GM13977 (cell line): ENCODE measurements at regions not wholly inside any gene's neighbourhood (a gene's known extent, or its start where the extent isn't known, plus 50 kb on each side); places are given as distances from the start of the nearest gene placed in this dataset.

Source experiments
- DNase-seq: peaks from one replicate; pipeline ENCODE4 v3.0.0; 2012; ENCODE audit warnings: low spot score
- CTCF ChIP-seq: IDR thresholded peaks from 2 replicates; pipeline ENCODE4 v1.5.1; 2012; ENCODE audit warnings: mild to moderate bottlenecking, control low read depth; ENCODE audit not compliant: insufficient read depth; ENCODE audit errors: extremely low read depth, missing control alignments
- in situ Hi-C: fragments of 300-500 bp; cut with MboI; formaldehyde crosslinking; loops from one replicate; pipeline ENCODE4 v1.12.0; 2022; ENCODE audit warnings: low sequenced_read_pairs, low pct_unique_long_range_greater_than_20kb, mixed read lengths, inconsistent platforms; ENCODE audit not compliant: unreplicated experiment

- TF ChIP-seq CTCF = peak; percentile 18
- in situ Hi-C loops = no loop called here
- DNase-seq = no peak
These were observed 568.5 kb upstream of the B3GALT2 start for GRCh38 chr1:193754732-193755427.

- no peak for TF ChIP-seq CTCF
- in situ Hi-C loops = no loop called here
These were observed 567.7 kb upstream of the B3GALT2 start for GRCh38 chr1:193754151-193754550.

GRCh38 chr1:193753038-193753756 lies 566.8 kb upstream of the B3GALT2 start:
- in situ Hi-C loops = no loop called here
- DNase-seq = no peak
- no peak for TF ChIP-seq CTCF

More at GRCh38 chr1:193754151-193754550, 567.7 kb upstream of the B3GALT2 start:
- DNase-seq = no peak

GRCh38 chr1:193749868-193750267 lies 563.5 kb upstream of the B3GALT2 start:
- no peak for TF ChIP-seq CTCF
- in situ Hi-C loops = no loop called here
- DNase-seq = no peak

GRCh38 chr1:193747579-193747978 lies 561.2 kb upstream of the B3GALT2 start:
- TF ChIP-seq CTCF = no peak
- in situ Hi-C loops = no loop called here
- DNase-seq = no peak

GRCh38 chr1:193741228-193741627 lies 554.8 kb upstream of the B3GALT2 start:
- no peak for TF ChIP-seq CTCF
- in situ Hi-C loops = no loop called here
- no peak for DNase-seq
